Testis (tissue), 2 donors: ENCODE measurements at regions not wholly inside any gene's neighbourhood (a gene's known extent, or its start where the extent isn't known, plus 50 kb on each side); places are given as distances from the start of the nearest gene placed in this dataset.

ENCODE experiments used
- DNase-seq: peaks from one replicate; pipeline ENCODE4 v3.0.0-alpha.2; 2019
- H3K27ac ChIP-seq, 2 donors: fragments of 200-600 bp; sonication (generic); one replicate each; pipeline ENCODE4 v1.5.1; 2019
- H3K27me3 ChIP-seq: fragments of 200-600 bp; sonication (generic); one replicate; pipeline ENCODE4 v1.5.1; 2019
- H3K36me3 ChIP-seq: fragments of 200-600 bp; sonication (generic); one replicate; pipeline ENCODE4 v1.5.1; 2017; ENCODE audit warnings: low read depth; ENCODE audit errors: missing control alignments
- H3K4me1 ChIP-seq: fragments of 200-600 bp; sonication (generic); one replicate; pipeline ENCODE4 v1.5.1; 2019
- H3K4me3 ChIP-seq, 2 donors: fragments of 200-600 bp; sonication (generic); one replicate each; pipeline ENCODE4 v1.5.1; 2017 to 2019
- H3K9me3 ChIP-seq: fragments of 200-600 bp; sonication (generic); one replicate; pipeline ENCODE4 v1.5.1; 2017
- POLR2A ChIP-seq: fragments of 450-650 bp; IDR thresholded peaks from one replicate; pipeline ENCODE4 v1.6.1; 2017; ENCODE audit warnings: antibody characterized with exemption, mild to moderate bottlenecking, moderate library complexity
- WGBS, 2 donors: methylation state at CpG; one replicate each; pipeline ENCODE4 v1.1.5; 2018; 5-methylcytosine and 5-hydroxymethylcytosine counted together
- intact Hi-C: fragments of 100-400 bp; cut with DNase I; formaldehyde crosslinking; loops from one replicate; pipeline ENCODE4 v1.15.1; 2023; ENCODE audit warnings: low total_unique reads
- TF ChIP-seq, protein P1 (sequence below), 3 experiments: fragments of 450-650 bp in 2 of 3; fragments of 200-600 bp in 1 of 3; sonication (generic) in 1 of 3; IDR thresholded peaks; one replicate each; pipeline ENCODE4 v1.5.1; 2016 to 2019; ENCODE audit warnings: antibody characterized with exemption in 3 of 3, mild to moderate bottlenecking in 2 of 3, moderate library complexity in 1 of 3

DNA sequence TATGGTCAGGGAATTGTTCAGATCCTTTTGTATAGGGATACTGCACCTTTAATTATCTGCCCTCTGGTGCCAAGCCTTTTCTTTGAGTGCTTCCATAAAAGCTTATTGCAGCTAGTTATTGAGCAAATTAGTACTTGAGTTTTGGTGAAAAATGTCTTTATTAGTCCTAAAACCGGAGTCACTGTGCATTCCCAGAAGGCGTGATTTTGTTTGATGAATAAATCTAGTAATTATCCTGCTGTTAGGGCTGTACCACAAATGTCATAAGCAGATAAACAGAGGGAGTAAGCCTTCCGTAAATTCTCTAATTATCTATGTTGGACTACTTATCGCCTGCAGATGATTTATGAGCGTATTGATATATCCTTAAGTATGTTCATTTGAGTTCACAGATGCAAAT is 620.7 kb upstream of the ARRDC3 start:
- whole genome bisulfite sequencing, 2 donors: 52 to 55% methylated on average over 5 of the region's 5 CpGs
- TF ChIP-seq, protein P1, sequence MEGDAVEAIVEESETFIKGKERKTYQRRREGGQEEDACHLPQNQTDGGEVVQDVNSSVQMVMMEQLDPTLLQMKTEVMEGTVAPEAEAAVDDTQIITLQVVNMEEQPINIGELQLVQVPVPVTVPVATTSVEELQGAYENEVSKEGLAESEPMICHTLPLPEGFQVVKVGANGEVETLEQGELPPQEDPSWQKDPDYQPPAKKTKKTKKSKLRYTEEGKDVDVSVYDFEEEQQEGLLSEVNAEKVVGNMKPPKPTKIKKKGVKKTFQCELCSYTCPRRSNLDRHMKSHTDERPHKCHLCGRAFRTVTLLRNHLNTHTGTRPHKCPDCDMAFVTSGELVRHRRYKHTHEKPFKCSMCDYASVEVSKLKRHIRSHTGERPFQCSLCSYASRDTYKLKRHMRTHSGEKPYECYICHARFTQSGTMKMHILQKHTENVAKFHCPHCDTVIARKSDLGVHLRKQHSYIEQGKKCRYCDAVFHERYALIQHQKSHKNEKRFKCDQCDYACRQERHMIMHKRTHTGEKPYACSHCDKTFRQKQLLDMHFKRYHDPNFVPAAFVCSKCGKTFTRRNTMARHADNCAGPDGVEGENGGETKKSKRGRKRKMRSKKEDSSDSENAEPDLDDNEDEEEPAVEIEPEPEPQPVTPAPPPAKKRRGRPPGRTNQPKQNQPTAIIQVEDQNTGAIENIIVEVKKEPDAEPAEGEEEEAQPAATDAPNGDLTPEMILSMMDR (IDR thresholded peaks at IDR 0.05): no peak
- no peak for TF ChIP-seq POLR2A
- H3K4me3 ChIP-seq: no peak overlapping the region
- no peaks in the 10 kb centered on the region for H3K9me3 ChIP-seq
- no peaks in the 10 kb centered on the region for H3K27me3 ChIP-seq
- no peaks in the 10 kb centered on the region for H3K36me3 ChIP-seq
- DNase-seq: no peak
- H3K27ac ChIP-seq: no peak overlapping the region
- no peaks in the 10 kb centered on the region for H3K4me1 ChIP-seq
- intact Hi-C loops: no loop called here

DNA sequence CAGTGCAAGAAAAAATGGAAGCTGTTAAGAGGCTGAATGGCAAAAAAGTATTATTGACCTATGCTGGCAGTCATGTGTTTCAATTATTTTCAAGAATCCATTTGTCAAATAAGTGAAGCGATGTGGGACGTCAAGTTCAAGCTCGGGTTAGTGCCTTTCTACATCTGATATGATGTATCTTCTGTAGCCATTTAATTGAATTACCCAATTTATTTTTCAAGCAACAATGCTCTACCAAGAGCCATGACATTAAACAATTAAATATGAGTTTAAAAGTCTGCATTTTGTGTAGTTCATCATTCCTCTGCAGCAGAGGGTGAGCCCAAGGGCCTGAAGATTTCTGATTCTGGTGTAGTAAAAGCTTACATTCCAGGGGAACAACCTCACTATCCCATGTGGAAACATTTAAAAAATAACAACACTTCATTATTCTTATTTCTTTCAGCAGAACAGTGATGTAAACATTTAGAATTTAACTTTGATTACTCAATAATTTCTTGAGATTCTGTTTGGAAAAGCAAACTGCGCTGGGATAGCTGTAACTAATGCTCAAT is 619.7 kb upstream of the ARRDC3 start:
- no peaks in the 10 kb centered on the region for H3K36me3 ChIP-seq
- WGBS, 2 donors: 89% methylated on average over 4 of the region's 4 CpGs
- intact Hi-C loops: no loop called here
- H3K4me3 ChIP-seq: no peak overlapping the region
- no peaks in the 10 kb centered on the region for H3K27me3 ChIP-seq
- DNase-seq: no peak
- H3K4me1 ChIP-seq: no peaks in the 10 kb centered on the region
- TF ChIP-seq, protein P1 (IDR thresholded peaks at IDR 0.05): no peak
- TF ChIP-seq POLR2A: no peak
- no peak overlapping the region for H3K27ac ChIP-seq
- H3K9me3 ChIP-seq: no peaks in the 10 kb centered on the region

DNA sequence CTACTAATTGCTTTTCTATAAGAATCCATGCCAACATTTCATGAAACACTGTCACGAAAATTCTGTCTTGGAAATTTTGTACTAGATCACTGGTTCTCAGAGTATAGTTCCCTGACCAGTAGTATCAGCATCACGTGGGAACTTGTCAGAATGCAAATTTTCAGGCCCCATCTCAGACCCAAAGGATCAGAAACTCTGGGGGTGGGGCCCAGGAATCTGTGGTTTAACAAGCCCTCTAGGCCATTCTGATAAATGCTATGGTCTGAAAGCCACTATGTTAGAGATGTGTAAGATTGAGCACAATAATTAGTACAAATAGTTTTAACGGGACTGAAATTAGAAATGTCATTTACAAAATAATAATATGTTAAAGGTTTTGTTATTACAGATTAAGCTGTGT is 615.7 kb upstream of the ARRDC3 start:
- TF ChIP-seq POLR2A: no peak
- TF ChIP-seq, protein P1 (IDR thresholded peaks at IDR 0.05): no peak
- 74 to 77% methylated on average over 3 of the region's 3 CpGs for WGBS, 2 donors
- Histone ChIP-seq H3K27ac (no peak overlapping the region), H3K4me1 (no peaks in the 10 kb centered on the region), H3K36me3 (no peaks in the 10 kb centered on the region), H3K4me3 (no peak overlapping the region), H3K27me3 (no peaks in the 10 kb centered on the region), H3K9me3 (no peaks in the 10 kb centered on the region)
- intact Hi-C loops: no loop called here
- DNase-seq: no peak

DNA sequence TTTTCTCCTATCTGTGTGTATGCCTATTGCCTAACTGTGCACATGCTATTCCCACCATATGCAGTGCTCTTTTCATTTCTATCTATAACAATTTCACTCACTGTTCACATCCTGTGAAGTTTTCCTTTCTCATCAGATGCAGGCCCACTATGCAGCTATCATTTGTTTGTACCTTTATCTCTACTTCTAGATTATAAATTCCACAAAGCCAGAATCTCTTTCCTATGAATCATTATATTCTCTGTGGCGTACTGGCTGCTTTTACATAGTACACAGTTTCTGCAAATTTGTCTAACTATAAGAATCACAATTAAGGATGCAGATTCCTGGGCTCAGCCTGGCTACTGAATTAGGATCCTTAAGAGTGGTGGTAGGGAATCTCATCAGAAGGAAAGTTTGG is 600.8 kb upstream of the ARRDC3 start:
- H3K4me3 ChIP-seq: no peak overlapping the region
- intact Hi-C loops: no loop called here
- no peaks in the 10 kb centered on the region for H3K9me3 ChIP-seq
- no peak overlapping the region for H3K27ac ChIP-seq
- TF ChIP-seq, protein P1 (IDR thresholded peaks at IDR 0.05): no peak
- no peaks in the 10 kb centered on the region for H3K27me3 ChIP-seq
- no peaks in the 10 kb centered on the region for H3K36me3 ChIP-seq
- 90 to 98% methylated on average over 1 of the region's 1 CpG for whole genome bisulfite sequencing, 2 donors
- H3K4me1 ChIP-seq: no peaks in the 10 kb centered on the region
- DNase-seq: no peak

DNA sequence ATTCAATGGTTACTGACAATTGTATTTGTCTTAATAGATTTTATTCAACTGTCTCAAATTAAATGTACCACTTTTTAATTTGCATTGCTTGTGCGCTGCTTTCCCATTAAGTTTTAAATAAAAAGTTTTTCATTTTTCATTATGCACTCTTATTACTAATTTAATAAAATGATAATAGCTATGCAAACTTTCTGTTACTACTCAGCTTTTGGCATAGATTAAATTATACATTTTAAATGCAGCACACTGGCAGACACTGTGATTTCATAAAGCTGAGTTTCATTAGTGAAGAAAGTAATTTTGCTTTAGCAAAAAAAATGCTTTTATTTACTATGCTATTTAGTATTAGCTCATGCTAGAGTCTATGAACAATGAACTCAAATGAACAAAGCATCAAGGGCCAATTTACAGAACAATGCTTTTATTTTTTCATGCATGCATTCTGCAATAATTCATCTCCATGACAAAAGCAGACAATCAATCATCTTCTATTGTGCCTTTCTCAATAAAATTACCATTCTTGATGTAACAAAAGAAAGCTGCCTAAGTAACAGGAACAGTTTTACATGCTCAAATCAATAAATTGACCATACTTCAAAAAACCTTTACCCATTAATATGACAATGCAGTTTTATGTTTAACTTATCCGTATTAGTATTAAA is 595.2 kb upstream of the ARRDC3 start:
- DNase-seq: no peak

More for the DNA sequence above, 595.2 kb upstream of the ARRDC3 start:
- H3K27me3 ChIP-seq: no peaks in the 10 kb centered on the region
- H3K4me1 ChIP-seq: no peaks in the 10 kb centered on the region
- TF ChIP-seq POLR2A: no peak
- TF ChIP-seq, protein P1 (IDR thresholded peaks at IDR 0.05): no peak
- no peaks in the 10 kb centered on the region for H3K9me3 ChIP-seq
- no peaks in the 10 kb centered on the region for H3K36me3 ChIP-seq
- intact Hi-C loops: no loop called here
- no peak overlapping the region for H3K4me3 ChIP-seq
- no peak overlapping the region for H3K27ac ChIP-seq
- WGBS, 2 donors: 82 to 91% methylated on average over 2 of the region's 2 CpGs
